H9 (cell line): ENCODE measurements at regions not wholly inside any gene's neighbourhood (a gene's known extent, or its start where the extent isn't known, plus 50 kb on each side); places are given as distances from the start of the nearest gene placed in this dataset.
A peak's percentile ranks its signal among the peaks of the same experiment; 100 is the strongest.

Experiments
- DNase-seq: peaks from one replicate; pipeline ENCODE4 v3.0.0-alpha.2; 2017
- H2AFZ ChIP-seq: one replicate; pipeline ENCODE4 v1.6.1; 2013; ENCODE audit warnings: mild to moderate bottlenecking, low read length, control low read depth, moderate library complexity
- H2AK5ac ChIP-seq: 2 replicates; pipeline ENCODE4 v1.6.1; 2013; ENCODE audit warnings: low read length, control low read depth, mixed read lengths; ENCODE audit not compliant: insufficient read length
- H2BK120ac ChIP-seq: one replicate; pipeline ENCODE4 v1.6.1; 2013; ENCODE audit warnings: low read depth, mild to moderate bottlenecking, low read length, control low read depth, inconsistent platforms; ENCODE audit not compliant: poor library complexity, severe bottlenecking
- H2BK12ac ChIP-seq: 2 replicates; pipeline ENCODE4 v1.6.1; 2013; ENCODE audit warnings: low read length, control low read depth, mixed read lengths, low read depth; ENCODE audit not compliant: insufficient read length
- H2BK15ac ChIP-seq: 2 replicates; pipeline ENCODE4 v1.6.1; 2013; ENCODE audit warnings: low read depth, low read length, control low read depth
- H2BK20ac ChIP-seq: one replicate; pipeline ENCODE4 v1.6.1; 2013; ENCODE audit warnings: low read depth, mild to moderate bottlenecking, low read length, control low read depth, inconsistent platforms; ENCODE audit not compliant: poor library complexity, severe bottlenecking
- H2BK5ac ChIP-seq: 2 replicates; pipeline ENCODE4 v1.6.1; 2013; ENCODE audit warnings: low read length, control low read depth, mixed read lengths; ENCODE audit not compliant: insufficient read length
- H3K14ac ChIP-seq: 2 replicates; pipeline ENCODE4 v1.6.1; 2013; ENCODE audit warnings: low read length, control low read depth; ENCODE audit not compliant: insufficient read depth
- H3K18ac ChIP-seq: 2 replicates; pipeline ENCODE4 v1.6.1; 2013; ENCODE audit warnings: low read depth, mild to moderate bottlenecking, mixed read lengths, low read length, control low read depth; ENCODE audit not compliant: insufficient read length
- H3K23ac ChIP-seq: 2 replicates; pipeline ENCODE4 v1.6.1; 2013; ENCODE audit warnings: low read length, control low read depth, mixed read lengths, low read depth; ENCODE audit not compliant: insufficient read length
- H3K23me2 ChIP-seq: 2 replicates; pipeline ENCODE4 v1.6.1; 2013; ENCODE audit warnings: low read depth, mild to moderate bottlenecking, mixed read lengths, low read length, control low read depth; ENCODE audit not compliant: insufficient read length, poor library complexity, severe bottlenecking
- H3K27ac ChIP-seq: 2 replicates; pipeline ENCODE4 v1.5.1; 2013; ENCODE audit warnings: low read length, control low read depth, mixed read lengths, low read depth; ENCODE audit not compliant: insufficient read length
- H3K27me3 ChIP-seq: 2 replicates; pipeline ENCODE4 v1.6.1; 2013; ENCODE audit warnings: low read length, control low read depth, inconsistent platforms; ENCODE audit not compliant: insufficient read depth
- H3K4ac ChIP-seq: 2 replicates; pipeline ENCODE4 v1.6.1; 2013; ENCODE audit warnings: low read depth, mild to moderate bottlenecking, control low read depth, inconsistent platforms, low read length, moderate library complexity
- H3K4me1 ChIP-seq: 2 replicates; pipeline ENCODE4 v1.6.1; 2013; ENCODE audit warnings: low read length, control low read depth, inconsistent platforms; ENCODE audit not compliant: insufficient read depth
- H3K4me2 ChIP-seq: 2 replicates; pipeline ENCODE4 v1.6.1; 2013; ENCODE audit warnings: low read length, control low read depth, mixed read lengths; ENCODE audit not compliant: insufficient read length, insufficient read depth
- H3K56ac ChIP-seq: 2 replicates; pipeline ENCODE4 v1.6.1; 2013; ENCODE audit warnings: low read depth, mild to moderate bottlenecking, mixed read lengths, low read length, control low read depth; ENCODE audit not compliant: insufficient read length
- H3K79me1 ChIP-seq: 2 replicates; pipeline ENCODE4 v1.6.1; 2013; ENCODE audit warnings: low read depth, mild to moderate bottlenecking, moderate library complexity, low read length, control low read depth, inconsistent platforms; ENCODE audit not compliant: insufficient read depth, poor library complexity, severe bottlenecking
- H3K79me2 ChIP-seq: 2 replicates; pipeline ENCODE4 v1.6.1; 2013; ENCODE audit warnings: low read length, control low read depth, inconsistent platforms; ENCODE audit not compliant: insufficient read depth
- H3K9ac ChIP-seq: 2 replicates; pipeline ENCODE4 v1.6.1; 2013; ENCODE audit warnings: low read length, control low read depth, mixed read lengths; ENCODE audit not compliant: insufficient read length; ENCODE audit errors: extremely low read depth
- H3K9me3 ChIP-seq: one replicate; pipeline ENCODE4 v1.6.1; 2013; ENCODE audit warnings: low read depth, low read length, inconsistent platforms; ENCODE audit not compliant: control insufficient read depth
- H3T11ph ChIP-seq: one replicate; pipeline ENCODE4 v1.6.1; 2013; ENCODE audit warnings: mild to moderate bottlenecking, low read length, control low read depth, inconsistent platforms
- H4K20me1 ChIP-seq: one replicate; pipeline ENCODE4 v1.6.1; 2013; ENCODE audit not compliant: control insufficient read depth, insufficient read length, insufficient read depth
- H4K5ac ChIP-seq: 2 replicates; pipeline ENCODE4 v1.6.1; 2013; ENCODE audit warnings: low read depth, mild to moderate bottlenecking, mixed read lengths, low read length, control low read depth; ENCODE audit not compliant: insufficient read length
- H4K8ac ChIP-seq: replicated peaks from 2 replicates; pipeline ENCODE4 v1.6.1; 2013; ENCODE audit warnings: low read length, control low read depth, mixed read lengths, low read depth; ENCODE audit not compliant: insufficient read length
- H4K91ac ChIP-seq: 2 replicates; pipeline ENCODE4 v1.6.1; 2013; ENCODE audit warnings: low read depth, mild to moderate bottlenecking, moderate library complexity, mixed read lengths, low read length, control low read depth; ENCODE audit not compliant: insufficient read length
- H3K27ac Mint-ChIP-seq, 3 experiments: 2 replicates in 2 of 3; 3 replicates in 1 of 3; pipeline ENCODE4 v1.8.0; 2020 to 2021; ENCODE audit warnings: mixed read lengths in 3 of 3, mild to moderate bottlenecking in 1 of 3, moderate library complexity in 1 of 3
- H3K27me3 Mint-ChIP-seq: 2 replicates; pipeline ENCODE4 v1.8.0; 2021; ENCODE audit warnings: low read depth, mild to moderate bottlenecking, moderate library complexity, mixed read lengths
- H3K36me3 Mint-ChIP-seq, 3 experiments: 2 replicates in 2 of 3; 3 replicates in 1 of 3; pipeline ENCODE4 v1.8.0; 2020 to 2021; ENCODE audit warnings: low read depth in 3 of 3, mixed read lengths in 3 of 3; ENCODE audit not compliant: insufficient read depth in 1 of 3
- H3K4me1 Mint-ChIP-seq, 2 experiments: 2 replicates each; pipeline ENCODE4 v1.8.0; 2020; ENCODE audit warnings: mixed read lengths in 2 of 2
- H3K4me3 Mint-ChIP-seq, 2 experiments: 2 replicates in 1 of 2; 3 replicates in 1 of 2; pipeline ENCODE4 v1.8.0; 2020 to 2021; ENCODE audit warnings: mild to moderate bottlenecking in 2 of 2, mixed read lengths in 2 of 2, moderate library complexity in 1 of 2
- H3K9me3 Mint-ChIP-seq, 2 experiments: 2 replicates in 1 of 2; 3 replicates in 1 of 2; pipeline ENCODE4 v1.8.0; 2020; ENCODE audit warnings: mild to moderate bottlenecking in 2 of 2, mixed read lengths in 2 of 2, moderate library complexity in 1 of 2
- CTCF ChIP-seq: fragments of 200-600 bp; sonication (generic); conservative IDR thresholded peaks from 3 replicates; pipeline ENCODE4 v1.8.0; 2021; ENCODE audit warnings: antibody characterized with exemption, mild to moderate bottlenecking
- WGBS: extraction: QIAGEN DNeasy Blood & Tissue Kit; methylation state at CpG from one replicate; pipeline ENCODE4 v1.1.7; 2013; ENCODE audit warnings: missing lambda C conversion rate, low lambda C conversion rate, mixed read lengths; ENCODE audit not compliant: insufficient read length; ENCODE audit errors: extremely low coverage; 5-methylcytosine and 5-hydroxymethylcytosine counted together

GRCh38 chr5:2542026-2542425 is 209.5 kb downstream of the IRX2 start:
- H3K79me2 ChIP-seq: no peaks in the 10 kb centered on the region
- H3K4me2 ChIP-seq: no peak overlapping the region
- H4K5ac ChIP-seq: no peak overlapping the region
- H2AFZ ChIP-seq: no peak overlapping the region
- H3K27ac Mint-ChIP-seq: no peak overlapping the region
- no peaks in the 10 kb centered on the region for H3K79me1 ChIP-seq
- no peak overlapping the region for H2BK12ac ChIP-seq
- H4K91ac ChIP-seq: no peak overlapping the region
- 0 out of 2 replicates have a peak, but pooled peaks cover 2% of the 10 kb centered on the region for H3K4me1 ChIP-seq
- H3K27me3 Mint-ChIP-seq: peaks cover 4% of the 10 kb centered on the region
- peaks cover 24 to 32% of the 10 kb centered on the region in 2 experiments for H3K4me1 Mint-ChIP-seq
- no peak for TF ChIP-seq CTCF
- no CpG with 5 or more reads among the region's 11 CpGs for WGBS
- no peak overlapping the region for H2BK15ac ChIP-seq
- no peaks in the 10 kb centered on the region for H3K27me3 ChIP-seq
- H2BK5ac ChIP-seq: no peak overlapping the region
- H3K18ac ChIP-seq: no peak overlapping the region
- H4K8ac ChIP-seq: peak overlapping the region; percentile 17
- no peak overlapping the region for H2BK20ac ChIP-seq
- DNase-seq: no peak
- no peak overlapping the region for H2AK5ac ChIP-seq
- no peak overlapping the region for H3T11ph ChIP-seq
- H3K27ac ChIP-seq: no peak overlapping the region
- H3K36me3 Mint-ChIP-seq: peaks cover 0 to 5% (median 0%) of the 10 kb centered on the region in 3 experiments; a peak in 1 of 7 replicates
- H2BK120ac ChIP-seq: no peak overlapping the region
- no peak overlapping the region for H3K4ac ChIP-seq
- H4K20me1 ChIP-seq: no peaks in the 10 kb centered on the region
- H3K4me3 Mint-ChIP-seq: no peak overlapping the region
- no peak overlapping the region for H3K56ac ChIP-seq
- H3K9ac ChIP-seq: no peak overlapping the region
- peaks cover 5 to 6% of the 10 kb centered on the region in 2 experiments; a peak in 4 of 5 replicates for H3K9me3 Mint-ChIP-seq
- no peak overlapping the region for H3K23ac ChIP-seq
- H3K14ac ChIP-seq: no peak overlapping the region
- no peaks in the 10 kb centered on the region for H3K23me2 ChIP-seq
- H3K9me3 ChIP-seq: no peaks in the 10 kb centered on the region
